Neuronal stem cell (in vitro differentiated cells): ENCODE measurements at regions not wholly inside any gene's neighbourhood (a gene's known extent, or its start where the extent isn't known, plus 50 kb on each side); places are given as distances from the start of the nearest gene placed in this dataset. TPM values are rescaled to one million over a fixed set of nuclear protein-coding genes. Genes with fewer than 3 reads are reported as not detected.

Experiments used
- DNase-seq: peaks from one replicate; pipeline ENCODE4 v3.0.0-alpha.2; 2013; ENCODE audit warnings: low spot score
- H2AFZ ChIP-seq: one replicate; pipeline ENCODE4 v1.6.1; 2013; ENCODE audit warnings: mild to moderate bottlenecking, low read length, inconsistent platforms
- H2AK5ac ChIP-seq: 2 replicates; pipeline ENCODE4 v1.6.1; 2013; ENCODE audit warnings: low read depth, mild to moderate bottlenecking, inconsistent platforms, low read length, moderate library complexity, mixed read lengths
- H2BK120ac ChIP-seq: 2 replicates; pipeline ENCODE4 v1.6.1; 2013; ENCODE audit warnings: low read depth, mild to moderate bottlenecking, inconsistent platforms, low read length, moderate library complexity, mixed read lengths
- H2BK12ac ChIP-seq: one replicate; pipeline ENCODE4 v1.6.1; 2013; ENCODE audit warnings: low read length, inconsistent platforms
- H2BK15ac ChIP-seq: 2 replicates; pipeline ENCODE4 v1.6.1; 2013; ENCODE audit warnings: mild to moderate bottlenecking, low read length, inconsistent platforms, mixed read lengths
- H2BK5ac ChIP-seq: one replicate; pipeline ENCODE4 v1.6.1; 2013; ENCODE audit warnings: inconsistent platforms, mild to moderate bottlenecking, low read length, moderate library complexity
- H3K14ac ChIP-seq: one replicate; pipeline ENCODE4 v1.6.1; 2013; ENCODE audit warnings: low read length, inconsistent platforms
- H3K18ac ChIP-seq: 2 replicates; pipeline ENCODE4 v1.6.1; 2013; ENCODE audit warnings: low read length, inconsistent platforms
- H3K23ac ChIP-seq: 2 replicates; pipeline ENCODE4 v1.6.1; 2013; ENCODE audit warnings: low read depth, mild to moderate bottlenecking, mixed read lengths, low read length, inconsistent platforms; ENCODE audit not compliant: poor library complexity
- H3K27ac ChIP-seq: replicated peaks from 3 replicates; pipeline ENCODE4 v1.5.1; 2013; ENCODE audit warnings: low read length, inconsistent platforms
- H3K27me3 ChIP-seq, 3 experiments: 2 replicates each; pipeline ENCODE4 v1.6.1; 2013; ENCODE audit warnings: low read length in 3 of 3, mild to moderate bottlenecking in 2 of 3, inconsistent platforms in 1 of 3, low read depth in 1 of 3, mixed read lengths in 1 of 3, moderate library complexity in 1 of 3; ENCODE audit not compliant: control insufficient read depth in 3 of 3, insufficient read depth in 3 of 3
- H3K36me3 ChIP-seq, 2 donors: replicated peaks in 1 of 2; 2 replicates each; pipeline ENCODE4 v1.6.1; 2013; ENCODE audit warnings: low read length in 2 of 2; ENCODE audit not compliant: control insufficient read depth in 2 of 2, insufficient read depth in 2 of 2
- H3K4ac ChIP-seq: 2 replicates; pipeline ENCODE4 v1.6.1; 2013; ENCODE audit warnings: inconsistent platforms, mild to moderate bottlenecking, low read length, moderate library complexity
- H3K4me1 ChIP-seq, 2 donors: 1 replicate in 1 of 2; 2 replicates in 1 of 2; pipeline ENCODE4 v1.6.1; 2013; ENCODE audit warnings: low read length in 2 of 2, low read depth in 1 of 2; ENCODE audit not compliant: control insufficient read depth in 2 of 2, insufficient read depth in 1 of 2
- H3K4me2 ChIP-seq: one replicate; pipeline ENCODE4 v1.6.1; 2013; ENCODE audit warnings: mild to moderate bottlenecking, low read length, inconsistent platforms; ENCODE audit not compliant: insufficient read depth, poor library complexity, severe bottlenecking
- H3K4me3 ChIP-seq, 2 donors: 2 replicates each; pipeline ENCODE4 v1.5.1; 2013; ENCODE audit warnings: low read length in 2 of 2, mild to moderate bottlenecking in 2 of 2, inconsistent platforms in 1 of 2, moderate library complexity in 1 of 2
- H3K79me1 ChIP-seq: one replicate; pipeline ENCODE4 v1.6.1; 2013; ENCODE audit warnings: low read depth, mild to moderate bottlenecking, inconsistent platforms, low read length, moderate library complexity
- H3K9ac ChIP-seq: one replicate; pipeline ENCODE4 v1.6.1; 2013; ENCODE audit warnings: mild to moderate bottlenecking, low read depth, low read length, inconsistent platforms; ENCODE audit not compliant: poor library complexity
- H3K9me3 ChIP-seq, 2 donors: replicated peaks in 1 of 2; 2 replicates each; pipeline versions ENCODE3 to v1.6.1; 2013; ENCODE audit warnings: low read length in 2 of 2, mild to moderate bottlenecking in 2 of 2, inconsistent platforms in 1 of 2, low read depth in 1 of 2, mixed read lengths in 1 of 2, moderate library complexity in 1 of 2; ENCODE audit not compliant: control insufficient read depth in 2 of 2, insufficient read depth in 1 of 2
- H4K8ac ChIP-seq: one replicate; pipeline ENCODE4 v1.6.1; 2013; ENCODE audit warnings: low read depth, mild to moderate bottlenecking, inconsistent platforms, low read length, moderate library complexity
- H4K91ac ChIP-seq: one replicate; pipeline ENCODE4 v1.6.1; 2013; ENCODE audit warnings: low read length, low read depth, mild to moderate bottlenecking, inconsistent platforms; ENCODE audit not compliant: poor library complexity
- WGBS, 2 donors: extraction: QIAGEN DNeasy Blood & Tissue Kit; methylation state at CpG; one replicate each; pipeline ENCODE4 v1.1.7; 2013; ENCODE audit warnings: missing lambda C conversion rate in 2 of 2, mixed read lengths in 1 of 2; ENCODE audit not compliant: insufficient read length in 2 of 2, insufficient replicate concordance in 1 of 2; ENCODE audit errors: extremely low coverage in 2 of 2; 5-methylcytosine and 5-hydroxymethylcytosine counted together
- small RNA-seq: library from polyadenylated mRNA; stranded (forward); fragments of <200 nt; extraction: miRNeasy Mini kit (QIAGEN cat#:217004); gene quantifications from one replicate; pipeline ENCODE3, GENCODE V24; 2013; ENCODE audit not compliant: insufficient read depth

DNA sequence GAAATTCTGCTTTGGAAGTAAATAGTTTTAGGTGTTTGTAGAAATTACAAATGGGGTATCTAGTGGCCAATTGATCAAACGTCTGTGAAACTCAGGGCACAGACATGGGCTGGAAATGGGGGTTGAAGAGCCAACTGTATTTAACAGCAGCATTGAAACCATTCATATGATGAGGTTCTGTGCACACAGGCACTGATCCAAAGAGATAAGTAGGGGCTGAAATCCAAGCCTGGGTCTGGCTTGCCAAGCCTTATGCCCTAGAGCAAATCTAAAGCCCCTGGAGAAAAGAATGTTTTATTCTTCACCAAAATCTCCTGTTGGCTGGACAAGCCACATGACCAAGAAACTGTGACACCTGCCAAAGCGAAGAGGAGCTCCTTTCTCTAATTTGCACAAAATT lies 67.6 kb upstream of the ST6GALNAC5 start:
- DNase-seq: no peak
- WGBS, 2 donors: no CpG with 5 or more reads among the region's 2 CpGs
- Histone ChIP-seq H3K36me3 (no peaks in the 10 kb centered on the region), H2BK120ac (no peak overlapping the region), H3K4me2 (no peak overlapping the region), H3K79me1 (no peaks in the 10 kb centered on the region), H3K18ac (no peak overlapping the region), H2AFZ (no peak overlapping the region), H3K9ac (no peak overlapping the region), H3K9me3 (no peaks in the 10 kb centered on the region), H2AK5ac (no peak overlapping the region), H2BK15ac (no peak overlapping the region), H3K27ac (no peak overlapping the region), H4K8ac (no peak overlapping the region), H3K4ac (no peak overlapping the region), H3K14ac (no peak overlapping the region), H3K23ac (no peak overlapping the region), H2BK5ac (no peak overlapping the region), H3K4me3 (no peak overlapping the region), H4K91ac (no peak overlapping the region), H3K27me3 (no peaks in the 10 kb centered on the region), H2BK12ac (no peak overlapping the region), H3K4me1 (no peaks in the 10 kb centered on the region)

DNA sequence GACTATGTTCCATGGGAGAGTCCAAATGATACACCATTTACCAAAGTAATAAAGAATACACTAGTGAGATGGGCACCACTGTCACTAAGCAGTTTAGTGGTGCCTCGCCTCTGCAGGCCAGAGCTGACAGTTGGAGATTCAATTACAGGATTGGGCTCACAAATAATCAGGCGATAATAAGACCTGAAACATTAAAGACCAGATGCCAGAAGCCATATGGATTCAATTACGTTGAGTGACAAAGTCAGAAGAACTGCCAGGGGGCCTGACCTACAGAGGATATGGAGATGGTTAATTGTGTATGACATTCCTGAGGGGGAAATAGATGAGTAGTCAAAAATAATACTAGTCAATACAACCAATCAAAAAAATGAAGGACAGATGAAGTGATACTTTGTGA lies 65.2 kb upstream of the ST6GALNAC5 start:
- no peak overlapping the region for H3K14ac ChIP-seq
- no CpG with 5 or more reads among the region's 3 CpGs for WGBS, 2 donors
- H3K4me1 ChIP-seq: no peaks in the 10 kb centered on the region
- no peak overlapping the region for H3K4ac ChIP-seq
- no peak overlapping the region for H2BK15ac ChIP-seq
- no peaks in the 10 kb centered on the region for H3K9me3 ChIP-seq
- H4K91ac ChIP-seq: no peak overlapping the region
- no peak overlapping the region for H2AFZ ChIP-seq
- H3K79me1 ChIP-seq: no peaks in the 10 kb centered on the region
- H3K4me2 ChIP-seq: no peak overlapping the region
- no peak overlapping the region for H3K18ac ChIP-seq
- no peak overlapping the region for H3K27ac ChIP-seq
- no peaks in the 10 kb centered on the region for H3K36me3 ChIP-seq
- no peak overlapping the region for H3K9ac ChIP-seq
- no peak overlapping the region for H3K4me3 ChIP-seq
- no peak overlapping the region for H4K8ac ChIP-seq
- H2BK12ac ChIP-seq: no peak overlapping the region
- no peak for DNase-seq
- H3K23ac ChIP-seq: no peak overlapping the region
- no peak overlapping the region for H2BK120ac ChIP-seq
- no peak overlapping the region for H2AK5ac ChIP-seq
- H2BK5ac ChIP-seq: no peak overlapping the region
- no peaks in the 10 kb centered on the region for H3K27me3 ChIP-seq

DNA sequence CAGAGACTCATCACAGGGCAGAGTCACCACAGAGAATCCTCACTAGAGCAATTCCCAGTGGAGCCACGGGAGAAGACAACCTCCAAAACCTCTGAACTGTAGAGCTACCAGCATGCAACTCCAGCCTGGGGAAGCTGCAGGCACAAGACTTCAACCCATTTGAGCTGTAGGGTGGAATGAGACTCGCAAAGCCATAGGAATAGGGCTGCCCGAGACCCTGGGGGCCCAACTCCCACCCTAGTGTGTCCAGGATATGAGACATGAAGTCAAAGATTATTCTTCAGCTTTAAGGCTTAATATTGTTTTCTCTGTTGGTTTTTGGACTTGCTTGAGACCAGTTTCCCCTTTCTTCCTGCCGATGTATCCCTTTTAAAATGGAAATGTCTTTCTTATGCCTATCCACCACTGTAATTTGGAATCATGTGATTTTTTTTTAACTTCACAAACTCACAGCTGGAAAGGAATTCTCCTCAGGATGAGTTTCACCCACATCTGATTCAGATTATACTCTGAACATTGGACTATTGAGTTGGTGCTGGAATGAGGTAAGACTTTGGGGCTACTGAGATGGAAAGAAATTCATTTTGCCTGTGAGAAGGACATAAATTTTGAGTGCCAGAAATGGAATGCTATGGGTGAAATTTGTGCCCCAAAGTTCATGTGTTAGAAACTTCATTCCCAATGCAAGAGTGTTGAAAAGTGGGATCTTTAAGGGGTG lies 59.6 kb upstream of the ST6GALNAC5 start:
- H2BK15ac ChIP-seq: no peak overlapping the region
- H3K9ac ChIP-seq: no peak overlapping the region
- no CpG with 5 or more reads among the region's 4 CpGs for WGBS, 2 donors
- H4K91ac ChIP-seq: no peak overlapping the region
- H4K8ac ChIP-seq: no peak overlapping the region
- H2BK12ac ChIP-seq: no peak overlapping the region
- no peak overlapping the region for H3K27ac ChIP-seq
- H3K4me1 ChIP-seq: no peaks in the 10 kb centered on the region
- H3K27me3 ChIP-seq: no peaks in the 10 kb centered on the region
- no peaks in the 10 kb centered on the region for H3K79me1 ChIP-seq
- no peak overlapping the region for H3K14ac ChIP-seq
- H3K23ac ChIP-seq: no peak overlapping the region
- no peak overlapping the region for H2AK5ac ChIP-seq
- no peak for DNase-seq
- no peak overlapping the region for H2BK5ac ChIP-seq
- no peak overlapping the region for H3K4ac ChIP-seq
- H3K4me2 ChIP-seq: no peak overlapping the region
- no peak overlapping the region for H3K18ac ChIP-seq
- no peaks in the 10 kb centered on the region for H3K9me3 ChIP-seq
- H3K4me3 ChIP-seq: no peak overlapping the region
- H2BK120ac ChIP-seq: no peak overlapping the region
- H3K36me3 ChIP-seq: no peaks in the 10 kb centered on the region
- no peak overlapping the region for H2AFZ ChIP-seq

Small RNA genes lying in the stretch of these regions (small RNA-seq; reads per million reads assigned to genes)
- not detected for gene RNU6-161P
